Activated CD4-positive, alpha-beta T cell treated with anti-CD3 and anti-CD28 coated beads, Interleukin-2, amount 50 U/mL, for 4 hours (primary cell): ENCODE measurements at regions not wholly inside any gene's neighbourhood (a gene's known extent, or its start where the extent isn't known, plus 50 kb on each side); places are given as distances from the start of the nearest gene placed in this dataset.
"Not testable (repeated sequence)": the region's sequence is repeated elsewhere in the genome, so short reads cannot be mapped to it uniquely, and the experiment has no call there.

Source experiments
- DNase-seq, 2 experiments: peaks; one replicate each; pipeline ENCODE4 v3.0.0-alpha.2; 2020

DNA sequence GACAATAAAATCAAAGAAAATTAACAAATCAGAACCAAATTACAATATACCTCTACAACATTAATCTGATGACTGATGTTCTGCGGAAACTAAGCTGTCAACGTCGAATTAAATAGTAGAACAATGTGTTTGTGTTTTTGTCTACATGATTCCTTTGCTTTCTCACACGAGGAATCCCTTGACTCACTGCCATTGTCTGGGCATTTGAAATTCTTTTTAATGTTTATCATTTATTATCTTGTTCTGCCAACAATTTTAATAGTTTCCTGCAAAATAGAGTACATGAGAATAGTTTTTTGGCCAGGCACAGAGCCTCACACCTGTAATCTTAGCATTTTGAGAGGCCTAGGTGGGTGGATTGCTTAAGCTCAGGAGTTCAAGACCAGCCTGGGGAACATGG is 76.6 kb upstream of the KRAS start:
- no peak for DNase-seq

DNA sequence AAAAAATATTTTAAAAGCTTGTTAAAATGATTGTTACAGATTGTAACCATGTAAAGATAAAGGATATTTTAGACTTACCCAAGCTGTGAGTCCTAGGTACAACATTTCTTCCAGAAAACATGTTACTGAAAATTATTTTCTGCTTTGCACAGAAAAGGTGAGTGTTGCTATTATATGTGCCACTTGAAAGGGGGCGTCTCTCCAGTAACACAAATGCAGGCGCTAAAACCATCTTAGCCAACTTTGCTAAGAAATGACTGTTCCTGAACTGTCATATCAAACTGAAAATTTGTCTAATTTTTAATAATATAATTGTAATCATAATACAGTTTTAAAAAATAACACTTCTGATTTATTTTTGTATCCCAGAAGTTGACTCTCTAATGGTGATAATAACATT is 75.6 kb upstream of the KRAS start:
- no peak for DNase-seq

DNA sequence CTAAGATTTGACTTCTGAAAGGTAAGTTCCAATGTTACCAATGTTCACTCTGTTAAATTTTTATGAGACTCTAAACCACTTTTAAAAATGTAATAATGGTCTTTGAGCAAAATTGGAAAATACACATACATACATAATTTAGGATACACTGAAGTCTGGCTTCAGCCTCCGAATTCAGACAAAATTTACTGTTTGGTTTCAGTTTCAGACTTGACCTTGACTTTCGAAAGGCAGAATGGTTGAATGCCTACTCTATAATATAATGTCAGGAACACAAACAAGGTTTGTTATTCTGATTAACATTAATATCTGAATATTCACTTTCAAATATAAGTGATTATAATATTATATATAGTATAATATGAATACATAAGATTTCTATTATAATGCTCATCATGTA is 74.1 kb upstream of the KRAS start:
- no peak for DNase-seq

- DNase-seq: no peak
These were observed 72.9 kb upstream of the KRAS start for GRCh38 chr12:25323581-25323982.

- DNase-seq: no peak
These were observed 72.3 kb upstream of the KRAS start for GRCh38 chr12:25322918-25323531.

DNA sequence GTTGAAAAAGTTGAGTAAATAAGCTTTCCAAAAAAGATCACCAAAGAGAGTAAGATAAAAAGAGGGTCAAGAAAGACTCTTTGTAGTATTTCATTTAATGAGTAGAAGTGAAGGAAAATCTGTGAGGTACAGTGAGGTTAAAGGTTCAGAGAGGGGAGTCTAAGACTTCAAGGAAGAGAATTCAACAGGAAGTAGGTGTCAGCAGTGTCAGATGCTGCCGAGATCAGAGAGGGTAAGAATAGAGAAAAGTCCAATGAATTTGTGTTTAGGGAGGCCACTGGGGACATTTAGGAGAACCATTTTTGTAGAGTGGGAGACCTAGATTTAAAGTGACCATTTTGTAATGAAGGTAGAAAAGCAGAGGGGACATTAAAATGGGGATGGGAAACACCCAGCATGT is 71.6 kb upstream of the KRAS start:
- DNase-seq: no peak

DNA sequence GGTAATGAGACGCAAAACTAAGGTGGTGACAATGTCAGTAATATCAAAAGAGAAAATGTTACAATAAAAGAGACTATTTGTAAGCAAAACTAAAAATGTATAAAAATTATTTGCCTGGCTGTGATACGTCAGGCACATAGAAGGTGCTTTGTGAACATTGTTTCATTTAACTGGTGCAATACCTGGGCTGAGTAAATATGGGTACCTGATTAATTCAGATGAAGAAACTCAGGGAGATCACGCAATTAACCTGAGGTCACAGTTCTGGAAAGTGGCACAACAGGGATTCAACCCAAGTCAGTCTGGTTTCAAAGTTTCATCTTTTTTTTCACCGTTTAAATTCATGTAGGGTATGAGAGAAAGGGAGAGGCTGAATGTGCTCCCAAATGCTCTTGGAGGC is 71.0 kb upstream of the KRAS start:
- DNase-seq: no peak

DNA sequence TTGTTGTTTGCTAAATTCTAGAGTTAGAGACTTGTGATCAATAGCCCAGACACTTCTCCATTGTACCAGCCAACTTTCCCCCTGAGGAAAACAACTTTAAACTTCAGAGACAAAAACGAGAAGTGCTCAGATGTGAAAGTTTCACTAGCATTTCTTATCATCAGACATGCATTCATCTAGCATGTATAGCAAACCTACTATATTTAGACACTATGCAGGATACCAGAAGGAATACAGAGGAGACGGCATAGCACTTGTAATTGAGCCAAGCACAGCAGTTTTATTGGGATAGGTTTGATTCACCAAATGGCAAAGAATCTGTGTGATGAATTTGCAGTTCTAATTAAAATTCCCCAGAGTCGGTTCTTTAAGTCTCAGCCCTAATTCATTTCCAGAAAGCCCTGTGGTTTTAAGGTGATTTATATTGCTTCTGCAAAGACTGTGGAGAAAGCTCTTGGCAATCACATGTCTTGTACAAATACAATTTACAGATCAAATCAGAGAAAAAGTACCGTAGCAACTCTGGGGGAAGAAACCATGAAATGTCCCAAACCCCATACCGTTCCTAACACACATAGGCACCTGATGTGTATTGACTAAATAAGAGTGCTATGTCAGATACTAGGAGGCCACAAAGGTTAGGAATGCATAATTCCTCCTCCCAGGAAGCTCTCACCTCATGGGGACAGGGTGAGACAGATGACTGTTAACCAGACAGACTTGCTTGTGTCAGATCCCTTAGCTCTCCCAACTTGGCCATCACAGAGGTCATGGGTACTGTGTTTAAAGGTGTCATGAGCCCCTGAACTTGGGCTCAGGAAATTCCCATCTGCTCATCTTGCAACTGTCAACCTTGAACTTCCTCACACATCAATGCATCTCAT is 69.6 kb upstream of the KRAS start:
- no peak for DNase-seq

GRCh38 chr12:25319233-25319984 is 68.7 kb upstream of the KRAS start:
- no peak for DNase-seq

- DNase-seq: no peak
These were observed 66.8 kb upstream of the KRAS start for GRCh38 chr12:25317553-25317952.

GRCh38 chr12:25315388-25315787 is 64.7 kb upstream of the KRAS start:
- DNase-seq: no peak

- not testable (repeated sequence) for DNase-seq
These were observed 62.7 kb upstream of the KRAS start for GRCh38 chr12:25313266-25313990.

DNA sequence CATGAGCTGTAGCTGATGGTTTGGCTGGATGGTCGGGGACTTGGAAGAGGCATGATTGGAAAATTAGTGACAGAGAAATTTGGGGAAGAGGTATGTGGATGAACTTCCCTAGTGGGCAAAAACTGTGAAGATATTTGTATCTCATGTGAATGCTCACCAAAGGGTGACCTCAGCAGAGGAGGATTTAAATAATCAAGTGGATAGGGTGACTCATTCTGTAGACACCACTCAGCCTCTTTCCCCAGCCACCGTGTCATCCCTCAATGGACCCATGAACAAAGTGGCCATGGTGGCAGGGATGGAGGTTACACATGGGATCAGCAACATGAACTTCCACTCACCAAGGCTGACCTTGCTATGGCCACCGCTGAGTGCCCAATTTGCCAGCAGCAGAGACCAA is 60.8 kb upstream of the KRAS start:
- no peak for DNase-seq

GRCh38 chr12:25310071-25310470 is 59.3 kb upstream of the KRAS start:
- not testable (repeated sequence) for DNase-seq

DNA sequence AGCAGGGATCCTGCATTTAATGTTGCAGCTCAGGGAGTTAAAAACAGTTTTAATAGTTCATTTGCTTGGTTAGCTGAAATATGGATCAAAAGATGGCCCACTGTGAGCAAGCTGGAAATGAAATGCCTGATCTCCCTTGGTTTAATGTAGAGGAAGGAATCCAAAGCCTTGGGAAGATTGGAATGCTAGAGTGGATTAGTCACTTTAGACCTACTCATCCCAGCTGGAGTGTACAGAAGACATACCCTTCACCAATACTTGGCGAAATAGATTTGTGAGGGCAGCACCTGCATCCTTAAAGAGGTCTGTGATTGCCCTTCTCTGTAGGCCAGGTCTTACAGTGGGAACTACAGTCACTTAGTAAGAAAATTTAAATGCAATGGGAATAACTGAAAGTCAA is 58.0 kb upstream of the KRAS start:
- no peak for DNase-seq

- no peak for DNase-seq
These were observed 57.1 kb upstream of the KRAS start for GRCh38 chr12:25307818-25308217.

DNA sequence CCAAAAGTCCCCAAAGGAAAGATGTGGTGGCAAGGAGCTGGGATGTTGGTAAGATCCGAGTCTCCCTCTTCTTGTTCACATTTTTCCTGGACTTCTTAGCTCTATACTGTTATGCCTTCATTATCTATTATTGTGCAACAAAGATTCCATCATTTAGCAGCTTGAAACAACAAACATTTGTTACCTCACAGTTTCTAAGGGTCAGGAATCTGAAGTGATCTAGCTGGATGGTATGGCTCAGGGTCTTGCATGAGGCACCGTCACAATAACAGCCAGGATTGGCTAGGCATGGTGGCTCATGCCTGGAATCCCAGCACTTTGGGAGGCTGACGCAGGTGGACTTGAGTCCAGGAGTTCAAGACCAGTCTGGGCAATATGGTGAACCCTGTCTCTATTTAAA is 51.1 kb upstream of the KRAS start:
- no peak for DNase-seq
